ENCODE measurements at regions not wholly inside any gene's neighbourhood (a gene's known extent, or its start where the extent isn't known, plus 50 kb on each side); places are given as distances from the start of the nearest gene placed in this dataset.
A peak's percentile ranks its signal among the peaks of the same experiment; 100 is the strongest.

GRCh38 chr5:114266374-114266773, 95.5 kb upstream of the KCNN2 start:
- Histone ChIP-seq H3K36me3 (ENCODE audit: insufficient read depth, low read length) (no peaks in the 10 kb centered on the region), H3K27me3 (ENCODE audit: low read length) (no peaks in the 10 kb centered on the region), H3K27ac (ENCODE audit: low read length) (no peak overlapping the region), H3K4me3 (ENCODE audit: low read length) (no peak overlapping the region), H3K9me3 (ENCODE audit: low read length) (no peaks in the 10 kb centered on the region; the same call in 1 of the 2 replicates), H3K79me2 (ENCODE audit: low read length) (no peaks in the 10 kb centered on the region), H3K4me2 (ENCODE audit: low read depth, low read length, poor library complexity, severe bottlenecking) (no peak overlapping the region), H4K20me1 (ENCODE audit: insufficient read depth, low read depth, low read length) (no peaks in the 10 kb centered on the region), H3K4me1 (ENCODE audit: low read length) (no peaks in the 10 kb centered on the region), H2AFZ (ENCODE audit: low read length) (no peak overlapping the region), H3K9ac (ENCODE audit: low read length) (no peak overlapping the region), H3K9me2 (replicated peaks; ENCODE audit: insufficient read depth, low read length) (no peaks in the 10 kb centered on the region)
- no peak for DNase-seq

- no peaks in the 10 kb centered on the region for H3K9me3 ChIP-seq (ENCODE audit: low read length)
- H2AFZ ChIP-seq (ENCODE audit: low read length) = no peak overlapping the region
- no peak overlapping the region for H3K4me3 ChIP-seq (ENCODE audit: low read length)
- DNase-seq = no peak
- H3K79me2 ChIP-seq (ENCODE audit: low read length) = no peaks in the 10 kb centered on the region
- no peaks in the 10 kb centered on the region for H3K9me2 ChIP-seq (replicated peaks; ENCODE audit: insufficient read depth, low read length)
- no peak overlapping the region for H3K4me2 ChIP-seq (ENCODE audit: low read depth, low read length, poor library complexity, severe bottlenecking)
- no peak overlapping the region for H3K27ac ChIP-seq (ENCODE audit: low read length)
- no peaks in the 10 kb centered on the region for H3K4me1 ChIP-seq (ENCODE audit: low read length)
- H3K36me3 ChIP-seq (ENCODE audit: insufficient read depth, low read length) = no peaks in the 10 kb centered on the region
- H3K27me3 ChIP-seq (ENCODE audit: low read length) = no peaks in the 10 kb centered on the region
- H4K20me1 ChIP-seq (ENCODE audit: insufficient read depth, low read depth, low read length) = no peaks in the 10 kb centered on the region
- no peak overlapping the region for H3K9ac ChIP-seq (ENCODE audit: low read length)
Measured at GRCh38 chr5:114296191-114296590, 65.7 kb upstream of the KCNN2 start.

GRCh38 chr5:114297915-114298314, 64.0 kb upstream of the KCNN2 start:
- H3K9me2 ChIP-seq (replicated peaks; ENCODE audit: insufficient read depth, low read length) = no peaks in the 10 kb centered on the region
- no peaks in the 10 kb centered on the region for H4K20me1 ChIP-seq (ENCODE audit: insufficient read depth, low read depth, low read length)
- no peaks in the 10 kb centered on the region for H3K9me3 ChIP-seq (ENCODE audit: low read length)
- no peak overlapping the region for H3K27ac ChIP-seq (ENCODE audit: low read length)
- no peak overlapping the region for H3K9ac ChIP-seq (ENCODE audit: low read length)
- no peaks in the 10 kb centered on the region for H3K36me3 ChIP-seq (ENCODE audit: insufficient read depth, low read length)
- no peak overlapping the region for H2AFZ ChIP-seq (ENCODE audit: low read length)
- H3K27me3 ChIP-seq (ENCODE audit: low read length) = no peaks in the 10 kb centered on the region
- H3K4me1 ChIP-seq (ENCODE audit: low read length) = no peaks in the 10 kb centered on the region
- no peaks in the 10 kb centered on the region for H3K79me2 ChIP-seq (ENCODE audit: low read length)
- H3K4me2 ChIP-seq (ENCODE audit: low read depth, low read length, poor library complexity, severe bottlenecking) = no peak overlapping the region
- no peak overlapping the region for H3K4me3 ChIP-seq (ENCODE audit: low read length)
- DNase-seq = no peak

GRCh38 chr5:114305402-114306207, 56.3 kb upstream of the KCNN2 start:
- H4K20me1 ChIP-seq (ENCODE audit: insufficient read depth, low read depth, low read length) = no peaks in the 10 kb centered on the region; the same call in 1 of the 2 replicates
- no peaks in the 10 kb centered on the region for H3K9me2 ChIP-seq (replicated peaks; ENCODE audit: insufficient read depth, low read length)
- no peaks in the 10 kb centered on the region for H3K4me1 ChIP-seq (ENCODE audit: low read length)
- no peak overlapping the region for H3K27ac ChIP-seq (ENCODE audit: low read length)
- 0 out of 2 replicates have a peak overlapping the region, but pooled peaks have one; percentile 26 for H2AFZ ChIP-seq (ENCODE audit: low read length)
- H3K79me2 ChIP-seq (ENCODE audit: low read length) = no peaks in the 10 kb centered on the region
- H3K36me3 ChIP-seq (ENCODE audit: insufficient read depth, low read length) = no peaks in the 10 kb centered on the region
- H3K9ac ChIP-seq (ENCODE audit: low read length) = no peak overlapping the region
- H3K4me3 ChIP-seq (ENCODE audit: low read length) = no peak overlapping the region
- no peaks in the 10 kb centered on the region for H3K9me3 ChIP-seq (ENCODE audit: low read length)
- peak; percentile 69 for DNase-seq
- H3K4me2 ChIP-seq (ENCODE audit: low read depth, low read length, poor library complexity, severe bottlenecking) = no peak overlapping the region
- H3K27me3 ChIP-seq (ENCODE audit: low read length) = no peaks in the 10 kb centered on the region

GRCh38 chr5:114308017-114308416, 53.9 kb upstream of the KCNN2 start:
- H3K27ac ChIP-seq (ENCODE audit: low read length) = no peak overlapping the region

GRCh38 chr5:114308508-114308907, 53.4 kb upstream of the KCNN2 start:
- H4K20me1 ChIP-seq (ENCODE audit: insufficient read depth, low read depth, low read length) = no peaks in the 10 kb centered on the region; the same call in 1 of the 2 replicates
- H3K79me2 ChIP-seq (ENCODE audit: low read length) = no peaks in the 10 kb centered on the region
- no peaks in the 10 kb centered on the region for H3K9me2 ChIP-seq (replicated peaks; ENCODE audit: insufficient read depth, low read length)
- H3K4me3 ChIP-seq (ENCODE audit: low read length) = no peak overlapping the region
- no peak overlapping the region for H3K9ac ChIP-seq (ENCODE audit: low read length)
- no peak overlapping the region for H3K4me2 ChIP-seq (ENCODE audit: low read depth, low read length, poor library complexity, severe bottlenecking)
- H3K4me1 ChIP-seq (ENCODE audit: low read length) = no peaks in the 10 kb centered on the region
- no peaks in the 10 kb centered on the region for H3K9me3 ChIP-seq (ENCODE audit: low read length)
- H3K27ac ChIP-seq (ENCODE audit: low read length) = no peak overlapping the region
- no peak overlapping the region for H2AFZ ChIP-seq (ENCODE audit: low read length)
- no peak for DNase-seq
- no peaks in the 10 kb centered on the region for H3K36me3 ChIP-seq (ENCODE audit: insufficient read depth, low read length)
- no peaks in the 10 kb centered on the region for H3K27me3 ChIP-seq (ENCODE audit: low read length)

More at GRCh38 chr5:114308017-114308416, 53.9 kb upstream of the KCNN2 start:
- Histone ChIP-seq H3K9me2 (replicated peaks; ENCODE audit: insufficient read depth, low read length) (no peaks in the 10 kb centered on the region), H3K9ac (ENCODE audit: low read length) (no peak overlapping the region), H3K4me1 (ENCODE audit: low read length) (no peaks in the 10 kb centered on the region), H3K79me2 (ENCODE audit: low read length) (no peaks in the 10 kb centered on the region), H3K9me3 (ENCODE audit: low read length) (no peaks in the 10 kb centered on the region), H3K27me3 (ENCODE audit: low read length) (no peaks in the 10 kb centered on the region), H2AFZ (ENCODE audit: low read length) (no peak overlapping the region), H3K36me3 (ENCODE audit: insufficient read depth, low read length) (no peaks in the 10 kb centered on the region), H4K20me1 (ENCODE audit: insufficient read depth, low read depth, low read length) (no peaks in the 10 kb centered on the region; the same call in 1 of the 2 replicates), H3K4me3 (ENCODE audit: low read length) (no peak overlapping the region), H3K4me2 (ENCODE audit: low read depth, low read length, poor library complexity, severe bottlenecking) (no peak overlapping the region)
- no peak for DNase-seq

- no peaks in the 10 kb centered on the region for H3K27me3 ChIP-seq (ENCODE audit: low read length)
- H2AFZ ChIP-seq (ENCODE audit: low read length) = no peak overlapping the region
- no peaks in the 10 kb centered on the region for H3K9me3 ChIP-seq (ENCODE audit: low read length)
- H4K20me1 ChIP-seq (ENCODE audit: insufficient read depth, low read depth, low read length) = no peaks in the 10 kb centered on the region; the same call in 1 of the 2 replicates
- H3K4me1 ChIP-seq (ENCODE audit: low read length) = no peaks in the 10 kb centered on the region
- no peaks in the 10 kb centered on the region for H3K9me2 ChIP-seq (replicated peaks; ENCODE audit: insufficient read depth, low read length)
- DNase-seq = no peak
- no peaks in the 10 kb centered on the region for H3K36me3 ChIP-seq (ENCODE audit: insufficient read depth, low read length)
- no peaks in the 10 kb centered on the region for H3K79me2 ChIP-seq (ENCODE audit: low read length)
- H3K4me2 ChIP-seq (ENCODE audit: low read depth, low read length, poor library complexity, severe bottlenecking) = no peak overlapping the region
- H3K4me3 ChIP-seq (ENCODE audit: low read length) = no peak overlapping the region
- H3K9ac ChIP-seq (ENCODE audit: low read length) = no peak overlapping the region
- no peak overlapping the region for H3K27ac ChIP-seq (ENCODE audit: low read length)
Measured at GRCh38 chr5:114310666-114311065, 51.2 kb upstream of the KCNN2 start.

- Histone ChIP-seq H3K4me3 (ENCODE audit: low read length) (no peak overlapping the region), H3K9ac (ENCODE audit: low read length) (no peak overlapping the region), H3K9me3 (ENCODE audit: low read length) (no peaks in the 10 kb centered on the region), H3K4me2 (ENCODE audit: low read depth, low read length, poor library complexity, severe bottlenecking) (no peak overlapping the region), H3K9me2 (replicated peaks; ENCODE audit: insufficient read depth, low read length) (no peaks in the 10 kb centered on the region), H3K27ac (ENCODE audit: low read length) (no peak overlapping the region), H4K20me1 (ENCODE audit: insufficient read depth, low read depth, low read length) (no peaks in the 10 kb centered on the region), H2AFZ (ENCODE audit: low read length) (no peak overlapping the region), H3K4me1 (ENCODE audit: low read length) (no peaks in the 10 kb centered on the region), H3K36me3 (ENCODE audit: insufficient read depth, low read length) (no peaks in the 10 kb centered on the region), H3K27me3 (ENCODE audit: low read length) (no peaks in the 10 kb centered on the region), H3K79me2 (ENCODE audit: low read length) (no peaks in the 10 kb centered on the region)
- DNase-seq = no peak
Measured at GRCh38 chr5:114311281-114311680, 50.6 kb upstream of the KCNN2 start.

Measured in Karpas-422 (cell line).